Embryonic facial prominence (tissue), 1 donor: ENCODE measurements at regions not wholly inside any gene's neighbourhood (a gene's known extent, or its start where the extent isn't known, plus 50 kb on each side); places are given as distances from the start of the nearest gene placed in this dataset.
A peak's percentile ranks its signal among the peaks of the same experiment; 100 is the strongest.

ENCODE experiments used
- DNase-seq: peaks from one replicate; pipeline ENCODE4 v3.0.0-alpha.2; 2016; ENCODE audit errors: extremely low spot score

GRCh38 chr16:73196670-73197069 is 148.7 kb upstream of the ZFHX3 start:
- no peak for DNase-seq

GRCh38 chr16:73193464-73193863 is 145.5 kb upstream of the ZFHX3 start:
- DNase-seq: no peak

- DNase-seq: no peak
Measured at GRCh38 chr16:73192232-73192894, 144.4 kb upstream of the ZFHX3 start.

- DNase-seq: no peak
Measured at GRCh38 chr16:73191660-73192046, 143.7 kb upstream of the ZFHX3 start.

- no peak for DNase-seq
Measured at GRCh38 chr16:73190688-73191659, 143.0 kb upstream of the ZFHX3 start.

- DNase-seq: no peak
Measured at GRCh38 chr16:73190256-73190655, 142.3 kb upstream of the ZFHX3 start.

GRCh38 chr16:73189136-73189535 is 141.2 kb upstream of the ZFHX3 start:
- no peak for DNase-seq

GRCh38 chr16:73186752-73187601 is 139.0 kb upstream of the ZFHX3 start:
- DNase-seq: no peak

GRCh38 chr16:73185737-73186136 is 137.8 kb upstream of the ZFHX3 start:
- no peak for DNase-seq

- peak; percentile 25 for DNase-seq
Measured at GRCh38 chr16:73183611-73184092, 135.7 kb upstream of the ZFHX3 start.

- DNase-seq: no peak
Measured at GRCh38 chr16:73179705-73180331, 131.9 kb upstream of the ZFHX3 start.

- DNase-seq: no peak
Measured at GRCh38 chr16:73177729-73178295, 129.9 kb upstream of the ZFHX3 start.

- DNase-seq: no peak
Measured at GRCh38 chr16:73176577-73177013, 128.7 kb upstream of the ZFHX3 start.

- no peak for DNase-seq
Measured at GRCh38 chr16:73172973-73173709, 125.2 kb upstream of the ZFHX3 start.

- DNase-seq: peak; percentile 73
Measured at GRCh38 chr16:73172241-73172972, 124.5 kb upstream of the ZFHX3 start.

- DNase-seq: no peak
Measured at GRCh38 chr16:73171901-73172240, 123.9 kb upstream of the ZFHX3 start.

GRCh38 chr16:73171380-73171779 is 123.5 kb upstream of the ZFHX3 start:
- DNase-seq: no peak

- no peak for DNase-seq
Measured at GRCh38 chr16:73170612-73171038, 122.7 kb upstream of the ZFHX3 start.

GRCh38 chr16:73166947-73167550 is 119.1 kb upstream of the ZFHX3 start:
- DNase-seq: peak; percentile 63
